ENCODE measurements at regions not wholly inside any gene's neighbourhood (a gene's known extent, or its start where the extent isn't known, plus 50 kb on each side); places are given as distances from the start of the nearest gene placed in this dataset.

DNA sequence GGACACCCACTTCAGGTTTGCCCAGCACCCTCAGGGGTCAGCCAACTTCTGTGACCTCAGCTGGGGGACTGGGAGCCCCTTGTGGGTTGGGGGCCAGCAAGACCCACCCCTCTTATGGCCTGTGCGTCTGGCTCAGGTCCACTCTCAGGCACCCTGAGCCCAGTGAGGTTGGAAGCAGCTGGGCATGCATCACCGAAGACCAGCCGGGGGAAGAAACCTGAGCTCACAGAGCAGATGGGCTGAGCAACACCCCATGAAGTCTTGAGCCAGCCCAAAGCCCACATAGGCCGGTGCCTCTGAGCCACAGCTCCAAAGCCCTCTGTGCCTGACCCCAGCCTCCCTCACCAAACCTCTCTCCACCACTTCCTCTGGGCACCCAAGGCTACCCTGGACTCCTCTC, 166.7 kb downstream of the RBFOX3 start:
- Mint-ChIP-seq H3K9me3 (no peaks in the 10 kb centered on the region), H3K4me3 (no peak overlapping the region), H3K27me3 (peaks cover 0 to 73% of the 10 kb centered on the region in 2 donors), H3K27ac (no peak overlapping the region), H3K36me3 (ENCODE audit: insufficient read depth) (no peaks in the 10 kb centered on the region), H3K4me1 (ENCODE audit: low read depth in 2 of 2) (no peaks in the 10 kb centered on the region)
- DNase-seq (no peak), ATAC-seq (replicated peaks) (no peak)

DNA sequence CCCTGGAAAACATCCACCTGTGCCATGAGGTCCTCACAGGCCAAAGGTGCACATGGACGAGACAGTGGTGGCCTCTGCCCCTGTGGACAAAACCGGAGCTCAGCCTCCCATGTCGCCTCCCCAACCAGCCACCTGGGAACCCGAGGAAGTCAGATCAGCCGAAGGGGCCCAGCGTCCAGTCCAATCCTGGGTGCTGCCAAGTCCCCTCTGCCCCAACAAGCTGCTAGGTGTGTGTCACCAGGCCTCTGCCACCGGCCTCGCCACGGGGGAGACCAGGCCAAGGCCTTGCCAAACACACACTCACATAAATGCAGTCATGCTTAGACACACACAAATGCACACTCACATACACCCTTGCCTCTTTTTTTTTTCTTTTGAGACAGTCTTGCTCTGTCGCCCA, 167.8 kb downstream of the RBFOX3 start:
- Mint-ChIP-seq H3K4me3 (no peak overlapping the region), H3K36me3 (ENCODE audit: insufficient read depth) (no peaks in the 10 kb centered on the region), H3K27ac (no peak overlapping the region), H3K27me3 (peaks cover 5 to 73% of the 10 kb centered on the region in 2 donors), H3K4me1 (ENCODE audit: low read depth in 2 of 2) (no peaks in the 10 kb centered on the region), H3K9me3 (no peaks in the 10 kb centered on the region)
- DNase-seq (no peak), ATAC-seq (replicated peaks) (no peak)

DNA sequence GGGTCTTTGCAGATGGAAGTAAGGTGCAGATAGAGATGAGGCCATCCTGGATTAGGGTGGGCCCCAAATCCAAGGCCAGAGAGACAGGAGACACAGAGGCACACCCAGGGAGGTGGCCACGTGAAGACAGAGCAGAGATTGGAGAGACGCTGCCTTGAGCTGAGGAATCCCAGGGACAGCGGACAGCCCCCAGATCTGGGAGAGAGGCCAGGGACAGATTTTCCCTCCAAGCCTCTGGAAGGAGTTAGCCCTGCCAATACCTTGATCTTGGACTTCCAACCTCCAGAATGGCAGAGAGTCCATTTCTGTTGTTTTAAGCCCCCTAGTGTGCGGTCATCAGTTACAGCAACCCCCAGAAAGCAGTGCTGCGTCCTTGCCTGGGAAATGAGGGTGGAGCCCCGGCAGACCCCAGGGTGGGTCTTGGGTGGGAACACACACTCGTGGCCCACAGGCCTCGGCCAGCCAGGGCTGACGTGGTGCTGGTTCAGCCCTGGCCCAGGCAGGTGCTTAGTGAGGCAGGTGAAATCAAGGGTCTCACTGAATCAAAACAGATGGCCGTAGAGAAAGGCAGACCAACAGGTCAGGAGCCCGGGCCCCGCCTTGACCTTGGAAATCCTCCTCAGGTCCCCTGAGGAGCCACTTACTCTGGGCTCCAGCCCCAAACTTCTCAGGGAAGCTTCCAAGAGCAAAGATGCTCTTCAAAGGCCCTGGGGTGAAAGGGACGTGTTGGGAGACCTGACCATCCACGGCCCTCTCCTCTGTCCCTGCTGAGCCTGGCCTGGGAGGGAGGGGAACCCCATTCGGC, 169.3 kb downstream of the RBFOX3 start:
- Mint-ChIP-seq H3K27me3 (peaks cover 5 to 69% of the 10 kb centered on the region in 2 donors), H3K4me3 (no peak overlapping the region), H3K36me3 (ENCODE audit: insufficient read depth) (no peaks in the 10 kb centered on the region), H3K9me3 (no peaks in the 10 kb centered on the region), H3K4me1 (ENCODE audit: low read depth in 2 of 2) (no peaks in the 10 kb centered on the region), H3K27ac (no peak overlapping the region)
- no peak for ATAC-seq (replicated peaks)
- no peak for DNase-seq

DNA sequence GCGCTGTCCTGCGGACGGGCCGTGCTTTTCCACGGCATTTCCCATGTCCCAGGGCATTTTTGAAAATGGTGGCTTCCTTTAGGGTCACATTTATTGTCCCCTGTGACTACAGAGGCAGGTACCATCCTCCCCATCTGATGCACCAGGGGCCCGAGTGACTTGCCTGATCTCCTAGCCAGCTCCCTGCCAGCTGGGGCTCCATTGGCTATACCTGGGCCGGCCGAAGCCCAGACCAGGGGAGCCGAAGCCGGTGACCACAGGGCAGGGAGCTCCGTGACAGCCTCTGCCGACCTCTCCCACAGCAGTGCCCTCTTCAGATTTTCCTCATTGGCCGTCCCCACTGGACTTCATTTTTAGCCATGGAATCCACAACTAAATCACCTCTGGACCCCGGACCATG, 170.6 kb downstream of the RBFOX3 start:
- no peaks in the 10 kb centered on the region for H3K9me3 Mint-ChIP-seq
- H3K27ac Mint-ChIP-seq = no peak overlapping the region
- DNase-seq (no peak), ATAC-seq (replicated peaks) (no peak)
- H3K36me3 Mint-ChIP-seq (ENCODE audit: insufficient read depth) = no peaks in the 10 kb centered on the region
- no peaks in the 10 kb centered on the region for H3K4me1 Mint-ChIP-seq (ENCODE audit: low read depth in 2 of 2)
- H3K4me3 Mint-ChIP-seq = no peak overlapping the region
- H3K27me3 Mint-ChIP-seq = peaks cover 18 to 69% of the 10 kb centered on the region in 2 donors

DNA sequence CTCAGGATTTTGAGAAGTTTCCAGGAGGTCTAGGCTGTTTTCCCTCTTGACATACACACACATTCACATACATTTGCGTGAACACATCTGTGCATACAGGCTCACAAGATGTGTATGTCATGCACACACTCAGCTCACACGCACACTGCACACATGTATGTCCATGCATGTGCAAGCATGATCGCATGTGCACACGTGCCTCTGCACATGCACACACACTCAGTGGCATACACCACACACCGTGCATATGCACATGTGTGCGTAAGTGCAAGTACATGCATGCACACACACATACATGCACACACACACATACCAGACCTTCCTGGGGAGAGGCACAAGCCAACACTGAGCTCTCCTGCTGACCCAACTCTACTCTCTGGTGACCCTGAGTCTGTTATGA, 171.4 kb downstream of the RBFOX3 start:
- Mint-ChIP-seq H3K27ac (no peak overlapping the region), H3K4me1 (ENCODE audit: low read depth in 2 of 2) (no peaks in the 10 kb centered on the region), H3K36me3 (ENCODE audit: insufficient read depth) (no peaks in the 10 kb centered on the region), H3K9me3 (no peaks in the 10 kb centered on the region), H3K4me3 (no peak overlapping the region), H3K27me3 (peaks cover 18 to 74% of the 10 kb centered on the region in 2 donors)
- ATAC-seq (replicated peaks) (no peak), DNase-seq (no peak)

DNA sequence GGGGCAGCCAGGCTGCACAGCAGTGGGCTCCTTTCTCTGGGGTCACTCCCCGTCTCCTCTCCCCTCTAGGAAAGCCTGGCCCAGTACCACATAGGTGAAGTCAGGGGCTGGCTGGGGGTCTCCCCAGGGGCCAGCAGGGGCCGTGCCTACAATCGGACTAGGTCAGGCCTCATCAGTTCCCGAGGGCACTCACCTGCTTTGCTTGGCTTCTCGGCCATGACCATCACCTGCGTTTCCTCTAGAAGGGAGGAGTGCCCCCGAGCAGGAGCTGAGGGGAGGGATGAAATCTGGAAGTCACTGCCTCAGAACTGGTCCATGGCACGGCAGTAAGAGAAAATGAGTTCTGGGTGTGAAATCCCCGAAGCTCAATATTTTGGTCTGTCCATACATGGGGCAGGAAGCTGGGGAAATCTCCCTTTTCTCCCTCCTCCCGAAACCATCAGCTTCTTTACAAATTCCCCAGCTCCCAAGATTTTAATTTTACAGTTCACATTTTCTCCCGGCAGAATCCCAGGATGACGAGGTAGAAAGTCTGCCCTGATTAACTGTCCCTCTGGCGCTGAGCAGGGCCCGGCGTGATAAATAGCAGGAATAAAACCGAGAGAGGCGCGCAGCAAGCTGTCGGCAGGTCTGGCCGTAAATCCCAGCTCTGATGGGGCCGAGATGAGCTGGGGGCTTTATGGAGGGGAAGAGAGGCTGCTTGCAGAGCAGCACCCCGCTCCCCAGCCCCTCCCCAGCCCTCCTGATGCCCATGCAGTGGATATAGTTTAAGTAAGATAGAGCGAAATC, 172.1 kb downstream of the RBFOX3 start:
- Mint-ChIP-seq H3K9me3 (no peaks in the 10 kb centered on the region), H3K27me3 (peaks cover 22 to 75% of the 10 kb centered on the region in 2 donors), H3K27ac (no peak overlapping the region), H3K4me3 (no peak overlapping the region), H3K4me1 (ENCODE audit: low read depth in 2 of 2) (no peaks in the 10 kb centered on the region), H3K36me3 (ENCODE audit: insufficient read depth) (no peaks in the 10 kb centered on the region)
- ATAC-seq (replicated peaks) = no peak
- no peak for DNase-seq

DNA sequence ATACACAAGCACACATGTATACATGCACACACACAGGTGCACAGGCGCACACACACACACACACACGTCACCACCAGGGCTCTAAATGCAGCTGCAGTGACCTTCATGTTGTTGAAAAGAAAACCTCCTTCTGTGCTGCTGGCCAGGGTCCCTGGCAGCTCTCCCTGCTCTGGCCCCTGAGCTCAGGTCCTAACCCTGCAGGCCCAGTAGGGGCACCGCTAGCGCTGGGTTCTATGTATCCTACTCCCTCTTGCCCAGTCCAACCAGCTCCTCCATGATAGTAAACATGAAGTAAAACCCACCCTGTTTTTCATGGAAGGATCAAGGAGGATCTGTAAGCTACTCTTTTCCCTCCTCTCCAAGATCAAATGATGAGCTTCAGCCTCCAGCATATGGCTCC, 172.8 kb downstream of the RBFOX3 start:
- Mint-ChIP-seq H3K27me3 (peaks cover 25 to 77% of the 10 kb centered on the region in 2 donors), H3K4me3 (no peak overlapping the region), H3K9me3 (no peaks in the 10 kb centered on the region), H3K4me1 (ENCODE audit: low read depth in 2 of 2) (no peaks in the 10 kb centered on the region), H3K27ac (no peak overlapping the region), H3K36me3 (ENCODE audit: insufficient read depth) (no peaks in the 10 kb centered on the region)
- no peak for DNase-seq
- ATAC-seq (replicated peaks) = no peak

DNA sequence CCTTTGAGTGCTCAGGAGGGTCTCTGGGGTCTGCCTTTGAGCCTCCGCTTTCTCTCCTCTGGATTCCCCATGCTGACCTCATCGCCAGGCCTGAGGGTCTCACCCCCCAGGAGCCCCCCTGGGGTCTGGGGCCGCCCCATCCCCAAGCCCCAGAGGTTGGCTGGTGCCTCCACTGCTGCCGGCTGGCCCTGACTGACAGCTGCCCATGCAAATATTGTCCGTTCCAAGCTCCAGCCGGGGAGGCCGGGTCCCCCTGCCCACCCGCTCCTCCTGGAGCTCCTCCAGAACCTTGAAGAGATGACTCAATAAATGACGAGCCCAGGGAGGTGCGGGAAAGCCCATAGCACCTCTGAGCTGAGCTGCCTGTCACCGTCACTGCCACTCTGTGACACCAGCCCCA, 173.8 kb downstream of the RBFOX3 start:
- Mint-ChIP-seq H3K36me3 (ENCODE audit: insufficient read depth) (no peaks in the 10 kb centered on the region), H3K27me3 (peaks cover 30 to 86% of the 10 kb centered on the region in 2 donors), H3K4me3 (no peak overlapping the region), H3K27ac (no peak overlapping the region), H3K9me3 (no peaks in the 10 kb centered on the region), H3K4me1 (ENCODE audit: low read depth in 2 of 2) (no peaks in the 10 kb centered on the region)
- no peak for DNase-seq
- ATAC-seq (replicated peaks) = no peak

DNA sequence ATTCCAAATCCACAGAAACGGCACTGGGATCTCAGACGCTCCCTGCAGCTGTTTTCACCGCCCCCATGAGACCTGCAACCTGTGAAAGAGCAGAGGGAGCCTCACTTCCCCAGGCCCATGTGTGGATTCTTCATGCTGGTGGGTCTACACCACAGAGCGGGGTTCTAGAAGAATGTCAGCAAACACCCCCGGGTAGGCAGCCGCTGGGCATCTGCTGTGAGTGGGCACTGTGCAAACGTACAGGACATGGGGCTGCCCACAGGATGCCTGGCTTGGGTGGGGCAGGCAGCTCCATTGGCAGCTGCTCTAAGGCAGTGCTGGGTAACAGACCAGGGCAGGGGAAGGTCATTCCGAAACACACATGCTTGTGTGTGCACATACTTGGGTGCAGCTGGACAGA, 174.9 kb downstream of the RBFOX3 start:
- DNase-seq (no peak), ATAC-seq (replicated peaks) (no peak)
- H3K4me1 Mint-ChIP-seq (ENCODE audit: low read depth in 2 of 2) = no peaks in the 10 kb centered on the region
- no peak overlapping the region for H3K4me3 Mint-ChIP-seq
- H3K27ac Mint-ChIP-seq = no peak overlapping the region
- peaks cover 30 to 82% of the 10 kb centered on the region in 2 donors for H3K27me3 Mint-ChIP-seq
- no peaks in the 10 kb centered on the region for H3K9me3 Mint-ChIP-seq
- no peaks in the 10 kb centered on the region for H3K36me3 Mint-ChIP-seq (ENCODE audit: insufficient read depth)

DNA sequence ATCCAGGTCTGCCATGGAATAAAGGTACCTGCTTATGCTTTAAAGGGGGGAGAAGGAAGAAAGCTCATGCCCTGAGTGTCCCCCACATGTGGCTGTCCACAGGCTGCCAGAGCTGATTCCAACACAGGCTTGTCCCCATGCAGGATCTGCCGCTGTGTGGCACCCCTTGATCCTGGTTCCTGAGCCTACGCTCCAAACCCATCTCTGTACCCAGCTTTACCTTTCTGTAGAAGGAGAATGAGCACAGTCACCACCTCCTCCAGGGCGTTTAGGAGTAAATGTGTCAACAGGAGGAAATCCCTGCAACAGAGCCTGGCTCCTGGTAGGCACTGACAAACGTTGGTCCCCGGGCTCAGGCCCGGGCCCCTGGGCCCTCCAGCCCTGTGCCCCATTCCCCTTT, 175.6 kb downstream of the RBFOX3 start:
- no peak for DNase-seq
- H3K27ac Mint-ChIP-seq = no peak overlapping the region
- no peaks in the 10 kb centered on the region for H3K4me1 Mint-ChIP-seq (ENCODE audit: low read depth in 2 of 2)
- H3K27me3 Mint-ChIP-seq = peaks cover 30 to 76% of the 10 kb centered on the region in 2 donors
- H3K9me3 Mint-ChIP-seq = no peaks in the 10 kb centered on the region
- no peak for ATAC-seq (replicated peaks)
- H3K36me3 Mint-ChIP-seq (ENCODE audit: insufficient read depth) = no peaks in the 10 kb centered on the region
- H3K4me3 Mint-ChIP-seq = no peak overlapping the region

DNA sequence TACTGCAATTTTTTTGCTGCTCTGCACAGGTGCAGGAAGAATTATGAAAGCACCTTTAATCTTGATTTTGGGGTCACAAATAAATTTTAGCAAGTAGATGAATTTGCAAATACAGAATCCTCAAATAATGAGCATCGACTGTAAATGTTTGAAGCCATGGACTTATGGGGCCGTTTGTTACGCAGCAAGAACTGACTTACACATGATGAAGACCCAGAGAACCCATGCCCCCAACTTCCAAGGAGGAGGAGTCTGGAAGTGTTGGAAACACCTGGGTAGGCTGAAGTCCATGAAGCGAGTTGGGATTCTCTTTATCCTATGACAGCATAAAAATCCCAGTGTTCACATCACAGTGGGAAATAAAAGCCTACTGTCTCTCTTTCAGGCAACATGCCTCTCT, 176.6 kb downstream of the RBFOX3 start:
- DNase-seq (no peak), ATAC-seq (replicated peaks) (no peak)
- Mint-ChIP-seq H3K36me3 (ENCODE audit: insufficient read depth) (no peaks in the 10 kb centered on the region), H3K27me3 (peaks cover 33 to 69% of the 10 kb centered on the region in 2 donors), H3K9me3 (no peaks in the 10 kb centered on the region), H3K4me3 (no peak overlapping the region), H3K27ac (no peak overlapping the region), H3K4me1 (ENCODE audit: low read depth in 2 of 2) (no peaks in the 10 kb centered on the region)

DNA sequence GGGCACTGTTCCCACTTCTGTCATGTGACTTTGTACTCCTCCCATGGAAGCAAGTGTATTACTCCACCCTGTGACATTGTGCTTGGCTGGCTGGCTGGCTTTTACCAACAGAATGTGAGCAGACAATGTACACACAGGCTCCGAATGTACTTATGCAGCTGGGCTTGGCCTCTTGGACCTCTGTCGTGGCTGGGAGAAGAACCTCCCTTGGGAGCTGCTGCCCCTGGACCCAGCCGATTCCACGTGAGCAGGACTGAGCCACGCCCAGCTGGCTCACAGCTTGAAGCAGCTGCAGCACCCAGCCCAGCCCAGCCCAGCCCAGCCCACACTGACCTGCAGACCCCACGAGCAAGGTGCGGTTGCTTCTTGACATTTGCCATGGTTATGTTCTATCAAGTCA, 177.5 kb downstream of the RBFOX3 start:
- ATAC-seq (replicated peaks) (no peak), DNase-seq (no peak)
- Mint-ChIP-seq H3K9me3 (no peaks in the 10 kb centered on the region), H3K27me3 (peaks cover 39 to 69% of the 10 kb centered on the region in 2 donors), H3K4me3 (no peak overlapping the region), H3K27ac (no peak overlapping the region), H3K36me3 (ENCODE audit: insufficient read depth) (no peaks in the 10 kb centered on the region), H3K4me1 (ENCODE audit: low read depth in 2 of 2) (no peaks in the 10 kb centered on the region)

DNA sequence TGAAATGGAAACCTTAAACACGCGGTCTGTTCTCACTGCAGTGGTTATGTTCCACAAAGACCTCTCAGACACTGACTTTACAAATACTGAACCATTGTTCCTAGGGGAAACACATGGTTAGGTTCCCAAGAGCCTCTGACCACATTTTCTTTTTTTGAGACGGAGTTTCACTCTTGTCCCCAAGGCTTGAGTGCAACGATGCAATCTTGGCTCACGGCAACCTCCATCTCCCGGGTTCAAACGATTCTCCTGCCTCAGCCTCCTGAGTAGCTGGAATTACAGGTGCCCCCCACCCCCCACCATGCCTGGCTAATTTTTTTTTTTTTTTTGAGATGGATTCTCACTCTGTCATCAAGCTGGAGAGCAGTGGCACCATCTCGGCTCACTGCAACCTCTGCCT, 179.7 kb downstream of the RBFOX3 start:
- Mint-ChIP-seq H3K27me3 (peaks cover 38 to 75% of the 10 kb centered on the region in 2 donors), H3K4me1 (ENCODE audit: low read depth in 2 of 2) (no peaks in the 10 kb centered on the region), H3K9me3 (no peaks in the 10 kb centered on the region), H3K36me3 (ENCODE audit: insufficient read depth) (no peaks in the 10 kb centered on the region), H3K27ac (no peak overlapping the region), H3K4me3 (no peak overlapping the region)
- ATAC-seq (replicated peaks) (no peak), DNase-seq (no peak)

DNA sequence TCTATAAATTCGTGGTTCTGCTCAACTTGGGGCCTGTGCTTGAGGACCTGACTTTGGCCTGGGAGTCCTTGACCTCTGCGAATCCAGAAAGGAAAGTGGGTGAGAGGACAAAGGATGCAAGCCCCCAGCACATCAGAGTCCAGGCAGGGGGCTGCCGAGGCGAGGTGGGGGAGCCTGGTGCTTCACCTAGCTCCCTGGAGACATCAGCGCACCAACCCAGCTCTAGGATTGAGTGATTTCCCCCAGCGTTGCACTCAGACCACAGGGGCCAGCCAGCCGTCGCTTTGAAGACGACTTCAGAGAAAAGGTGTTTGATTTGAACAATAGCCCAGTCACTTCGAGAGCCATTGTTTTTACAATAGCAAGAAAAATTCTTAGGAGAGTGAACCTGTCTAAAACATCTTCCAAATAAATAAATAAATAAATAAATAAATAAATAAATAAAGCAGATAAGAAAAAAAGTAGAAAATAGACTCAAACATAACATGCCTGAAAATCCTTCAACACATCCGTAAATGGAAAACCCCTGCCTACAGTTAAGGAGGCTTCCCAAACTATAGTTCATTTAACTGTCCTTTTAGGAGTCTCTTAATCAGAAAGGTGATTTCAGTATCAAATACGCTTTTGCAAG, 180.9 kb downstream of the RBFOX3 start:
- no peaks in the 10 kb centered on the region for H3K36me3 Mint-ChIP-seq (ENCODE audit: insufficient read depth)
- H3K4me3 Mint-ChIP-seq = no peak overlapping the region
- no peaks in the 10 kb centered on the region for H3K4me1 Mint-ChIP-seq (ENCODE audit: low read depth in 2 of 2)
- ATAC-seq (replicated peaks) = no peak
- DNase-seq = no peak
- H3K27ac Mint-ChIP-seq = no peak overlapping the region
- peaks cover 39 to 75% of the 10 kb centered on the region in 2 donors for H3K27me3 Mint-ChIP-seq
- no peaks in the 10 kb centered on the region for H3K9me3 Mint-ChIP-seq
